ENCODE measurements at regions not wholly inside any gene's neighbourhood (a gene's known extent, or its start where the extent isn't known, plus 50 kb on each side); places are given as distances from the start of the nearest gene placed in this dataset.

GRCh38 chr10:10456856-10457255, 560.8 kb upstream of the CELF2 start:
- dilution Hi-C loops (cut with HindIII; ENCODE audit: low sequenced_read_pairs, unreplicated experiment) (no loop called here), in situ Hi-C loops (cut with MboI; ENCODE audit: low sequenced_read_pairs) (no loop called here), intact Hi-C loops (cut with micrococcal nuclease) (no loop called here)
- Histone ChIP-seq H3K9ac (ENCODE audit: low read depth, low read length) (no peak overlapping the region), H4K91ac (ENCODE audit: insufficient read depth, low read depth, low read length) (no peak overlapping the region), H3K79me1 (ENCODE audit: low read depth in 1 of 2, low read length in 2 of 2) (no peaks in the 10 kb centered on the region), H3K56ac (ENCODE audit: extremely low read depth, insufficient read depth, low read length) (no peak overlapping the region), H4K5ac (ENCODE audit: low read depth, low read length) (no peak overlapping the region), H2AFZ (replicated peaks; ENCODE audit: low read length, poor library complexity) (no peak overlapping the region), H3K27me3 (ENCODE audit: control insufficient read depth, insufficient read depth, low read length) (no peaks in the 10 kb centered on the region), H3K4me2 (ENCODE audit: low read depth, low read length) (no peak overlapping the region), H3K4me3 (ENCODE audit: insufficient read depth, low read depth, low read length) (no peak overlapping the region), H2BK120ac (ENCODE audit: low read depth, low read length) (no peak overlapping the region), H3K27ac (ENCODE audit: insufficient read depth, low read length) (no peak overlapping the region), H3K4ac (ENCODE audit: low read depth, low read length) (no peak overlapping the region), H2BK15ac (ENCODE audit: low read depth, low read length) (no peak overlapping the region), H3K9me1 (ENCODE audit: insufficient read depth, low read length) (no peaks in the 10 kb centered on the region), H2AK9ac (replicated peaks; ENCODE audit: low read depth, low read length, poor library complexity) (no peak overlapping the region), H4K20me1 (ENCODE audit: insufficient read depth, low read length) (no peaks in the 10 kb centered on the region), H3K9me3 (ENCODE audit: control insufficient read depth, insufficient read depth, low read length) (no peaks in the 10 kb centered on the region), H2BK5ac (ENCODE audit: low read depth, low read length, poor library complexity, severe bottlenecking) (no peak overlapping the region), H3K23ac (ENCODE audit: low read depth, low read length) (no peak overlapping the region), H3K4me1 (ENCODE audit: control insufficient read depth, insufficient read depth, low read length) (no peaks in the 10 kb centered on the region), H2BK20ac (ENCODE audit: low read depth, low read length) (no peak overlapping the region), H4K8ac (ENCODE audit: low read depth in 2 of 2, low read length in 2 of 2) (no peak overlapping the region), H3K36me3 (ENCODE audit: control insufficient read depth, insufficient read depth, low read length) (no peaks in the 10 kb centered on the region), H3K18ac (ENCODE audit: low read depth, low read length) (no peak overlapping the region), H3K14ac (replicated peaks; ENCODE audit: low read depth, low read length) (no peak overlapping the region), H2AK5ac (ENCODE audit: low read depth, low read length) (no peak overlapping the region)
- ATAC-seq (ENCODE audit: low read depth) (no peak), DNase-seq (no peak)
- TF ChIP-seq FOS (IDR thresholded peaks at IDR 0.05; ENCODE audit: low read depth, low read length) (no peak), SMC3 (IDR thresholded peaks at IDR 0.05; ENCODE audit: low read depth, low read length) (no peak), NFE2L2 (IDR thresholded peaks at IDR 0.05; ENCODE audit: low read depth, low read length) (no peak), RAD21 (IDR thresholded peaks at IDR 0.05; ENCODE audit: low read length) (no peak), RFX5 (IDR thresholded peaks at IDR 0.05; ENCODE audit: low read depth, low read length) (no peak), MAFK (IDR thresholded peaks at IDR 0.05; ENCODE audit: low read depth, low read length) (no peak), BHLHE40 (IDR thresholded peaks at IDR 0.05; ENCODE audit: low read depth, low read length) (no peak), CTCF (conservative IDR thresholded peaks at IDR 0.05; ENCODE audit: low read depth, low read length) (no peak), USF2 (IDR thresholded peaks at IDR 0.05; ENCODE audit: low read depth, low read length) (no peak), POLR2A (IDR thresholded peaks at IDR 0.05; ENCODE audit: low read depth, low read length) (no peak), ELK1 (IDR thresholded peaks at IDR 0.05; ENCODE audit: borderline replicate concordance, low read depth, low read length) (no peak), RCOR1 (IDR thresholded peaks at IDR 0.05; ENCODE audit: insufficient replicate concordance, low read length) (no peak), CEBPB (IDR thresholded peaks at IDR 0.05; ENCODE audit: low read depth, low read length) (no peak), CHD1 (IDR thresholded peaks at IDR 0.05; ENCODE audit: low read depth, low read length) (no peak), MAZ (IDR thresholded peaks at IDR 0.05; ENCODE audit: borderline replicate concordance, low read depth, low read length) (no peak)
- ChIA-PET CTCF (no interaction called here), POLR2A (ENCODE audit: unreplicated experiment) (no interaction called here)
- no CpG with 5 or more reads among the region's 2 CpGs for WGBS, 2 experiments (ENCODE audit: extremely low coverage in 2 of 2, insufficient read length in 1 of 2)
- BruUV-seq (replicated peaks): no TSS peak

Measured in IMR-90 (cell line).